Keratinocyte (primary cell): ENCODE measurements at regions not wholly inside any gene's neighbourhood (a gene's known extent, or its start where the extent isn't known, plus 50 kb on each side); places are given as distances from the start of the nearest gene placed in this dataset.
"Not testable (repeated sequence)": the region's sequence is repeated elsewhere in the genome, so short reads cannot be mapped to it uniquely, and the experiment has no call there.

ENCODE experiments used
- EZH2 ChIP-seq: IDR thresholded peaks from one replicate; pipeline ENCODE4 v1.6.1; 2012; ENCODE audit warnings: inconsistent platforms, mild to moderate bottlenecking, low read length, moderate library complexity
- TF ChIP-seq, protein P1 (sequence below), 3 experiments: IDR thresholded peaks in 1 of 3; conservative IDR thresholded peaks in 1 of 3; optimal IDR thresholded peaks in 1 of 3; 2 replicates in 2 of 3; 3 replicates in 1 of 3; pipeline versions ENCODE3 to v1.5.1; 2011; ENCODE audit warnings: low read length in 3 of 3, mild to moderate bottlenecking in 3 of 3, moderate library complexity in 2 of 3, control low read depth in 1 of 3, inconsistent platforms in 1 of 3; ENCODE audit not compliant: insufficient read depth in 2 of 3; ENCODE audit errors: extremely low read depth in 1 of 3

DNA sequence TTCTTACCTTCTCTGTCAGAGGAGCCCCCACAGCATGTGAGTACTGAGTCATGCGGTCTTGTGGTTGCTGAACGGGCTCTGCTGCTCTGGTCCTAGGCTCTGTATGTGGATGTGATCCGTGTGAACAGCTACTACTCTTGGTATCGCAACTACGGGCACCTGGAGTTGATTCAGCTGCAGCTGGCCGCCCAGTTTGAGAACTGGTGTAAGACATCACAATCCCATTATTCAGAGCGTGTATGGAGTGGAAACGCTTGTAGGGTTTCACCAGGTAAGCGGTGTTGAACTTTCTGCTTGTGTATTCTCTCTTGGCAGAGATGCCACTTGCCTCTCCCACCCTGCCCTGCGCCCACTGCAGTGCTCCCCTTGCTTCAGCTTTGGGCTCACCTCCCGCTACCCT lies 1356.2 kb downstream of the CDH12 start:
- TF ChIP-seq, protein P1, sequence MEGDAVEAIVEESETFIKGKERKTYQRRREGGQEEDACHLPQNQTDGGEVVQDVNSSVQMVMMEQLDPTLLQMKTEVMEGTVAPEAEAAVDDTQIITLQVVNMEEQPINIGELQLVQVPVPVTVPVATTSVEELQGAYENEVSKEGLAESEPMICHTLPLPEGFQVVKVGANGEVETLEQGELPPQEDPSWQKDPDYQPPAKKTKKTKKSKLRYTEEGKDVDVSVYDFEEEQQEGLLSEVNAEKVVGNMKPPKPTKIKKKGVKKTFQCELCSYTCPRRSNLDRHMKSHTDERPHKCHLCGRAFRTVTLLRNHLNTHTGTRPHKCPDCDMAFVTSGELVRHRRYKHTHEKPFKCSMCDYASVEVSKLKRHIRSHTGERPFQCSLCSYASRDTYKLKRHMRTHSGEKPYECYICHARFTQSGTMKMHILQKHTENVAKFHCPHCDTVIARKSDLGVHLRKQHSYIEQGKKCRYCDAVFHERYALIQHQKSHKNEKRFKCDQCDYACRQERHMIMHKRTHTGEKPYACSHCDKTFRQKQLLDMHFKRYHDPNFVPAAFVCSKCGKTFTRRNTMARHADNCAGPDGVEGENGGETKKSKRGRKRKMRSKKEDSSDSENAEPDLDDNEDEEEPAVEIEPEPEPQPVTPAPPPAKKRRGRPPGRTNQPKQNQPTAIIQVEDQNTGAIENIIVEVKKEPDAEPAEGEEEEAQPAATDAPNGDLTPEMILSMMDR (optimal IDR thresholded peaks at IDR 0.05 in 1 of 3, IDR thresholded peaks at IDR 0.05 in 1 of 3, conservative IDR thresholded peaks at IDR 0.05 in 1 of 3; ENCODE audit: extremely low read depth in 1 of 3, insufficient read depth in 2 of 3, low read length in 3 of 3), result not testable (repeated sequence)
- TF ChIP-seq EZH2, result not testable (repeated sequence)
